ENCODE measurements at regions not wholly inside any gene's neighbourhood (a gene's known extent, or its start where the extent isn't known, plus 50 kb on each side); places are given as distances from the start of the nearest gene placed in this dataset.
"Not testable (repeated sequence)": the region's sequence is repeated elsewhere in the genome, so short reads cannot be mapped to it uniquely, and the experiment has no call there.

DNA sequence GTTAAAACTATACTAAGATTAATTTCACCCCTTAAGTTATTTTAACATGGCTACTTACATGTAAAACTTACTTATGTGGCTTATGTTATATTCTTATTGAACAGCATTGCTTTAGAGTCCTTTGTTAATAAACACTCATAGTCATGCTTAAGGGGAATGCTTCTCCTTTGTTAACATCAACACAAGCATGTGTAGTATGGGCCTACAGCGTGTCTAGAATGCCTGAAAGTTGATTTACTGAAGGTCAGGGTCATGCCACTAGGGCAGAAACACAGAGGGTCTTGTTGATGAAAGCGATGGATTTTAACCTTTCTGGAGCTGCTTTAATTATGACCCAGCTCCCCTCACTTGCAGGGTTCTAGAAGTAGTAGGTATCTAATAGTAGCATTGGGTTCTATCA is 159.8 kb upstream of the DLX2 start:
- FAIRE-seq: no peak

DNA sequence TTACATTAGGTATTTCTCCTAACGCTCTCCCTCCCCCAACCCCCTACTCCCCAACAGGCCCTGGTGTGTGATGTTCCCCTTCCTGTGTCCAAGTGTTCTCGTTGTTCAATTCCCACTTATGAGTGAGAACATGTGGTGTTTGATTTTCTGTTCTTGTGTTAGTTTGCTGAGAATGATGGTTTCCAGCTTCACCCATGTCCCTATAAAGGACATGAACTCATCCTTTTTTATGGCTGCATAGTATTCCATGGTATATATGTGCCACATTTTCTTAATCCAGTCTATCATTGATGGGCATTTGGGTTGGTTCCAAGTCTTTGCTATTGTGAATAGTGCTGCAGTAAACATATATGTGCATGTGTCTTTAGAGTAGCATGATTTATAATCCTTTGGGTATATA is 162.1 kb upstream of the DLX2 start:
- FAIRE-seq: not testable (repeated sequence)

DNA sequence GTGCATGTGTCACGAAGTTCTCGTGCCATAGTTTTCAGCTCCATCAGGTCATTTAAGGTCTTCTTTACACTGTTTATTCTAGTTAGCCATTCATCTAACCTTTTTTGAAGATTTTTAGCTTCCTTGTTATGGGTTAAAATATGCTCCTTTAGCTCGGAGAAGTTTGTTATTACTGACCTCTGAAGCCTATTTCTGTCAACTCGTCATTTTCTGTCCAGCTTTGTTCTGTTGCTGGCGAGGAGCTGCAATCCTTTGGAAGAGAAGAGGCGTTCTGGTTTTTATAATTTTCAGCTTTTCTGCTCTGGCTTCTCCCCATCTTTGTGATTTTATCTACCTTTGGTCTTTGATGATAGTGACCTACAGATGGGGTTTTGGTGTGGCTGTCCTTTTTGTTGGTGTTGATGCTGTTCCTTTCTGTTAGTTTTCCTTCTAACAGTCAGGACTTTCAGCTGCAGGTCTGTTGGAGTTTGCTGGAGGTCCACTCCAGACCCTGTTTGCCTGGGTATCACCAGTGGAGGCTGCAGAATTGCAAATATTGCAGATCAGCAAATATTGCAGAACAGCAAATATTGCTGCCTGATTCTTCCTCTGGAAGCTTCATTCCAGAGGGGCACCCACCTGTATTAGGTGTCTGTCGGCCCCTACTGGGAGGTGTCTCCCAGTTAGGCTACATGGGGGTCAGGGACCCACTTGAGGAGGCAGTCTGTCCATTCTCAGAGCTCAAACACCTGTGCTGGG is 157.7 kb upstream of the ITGA6 start:
- not testable (repeated sequence) for FAIRE-seq

DNA sequence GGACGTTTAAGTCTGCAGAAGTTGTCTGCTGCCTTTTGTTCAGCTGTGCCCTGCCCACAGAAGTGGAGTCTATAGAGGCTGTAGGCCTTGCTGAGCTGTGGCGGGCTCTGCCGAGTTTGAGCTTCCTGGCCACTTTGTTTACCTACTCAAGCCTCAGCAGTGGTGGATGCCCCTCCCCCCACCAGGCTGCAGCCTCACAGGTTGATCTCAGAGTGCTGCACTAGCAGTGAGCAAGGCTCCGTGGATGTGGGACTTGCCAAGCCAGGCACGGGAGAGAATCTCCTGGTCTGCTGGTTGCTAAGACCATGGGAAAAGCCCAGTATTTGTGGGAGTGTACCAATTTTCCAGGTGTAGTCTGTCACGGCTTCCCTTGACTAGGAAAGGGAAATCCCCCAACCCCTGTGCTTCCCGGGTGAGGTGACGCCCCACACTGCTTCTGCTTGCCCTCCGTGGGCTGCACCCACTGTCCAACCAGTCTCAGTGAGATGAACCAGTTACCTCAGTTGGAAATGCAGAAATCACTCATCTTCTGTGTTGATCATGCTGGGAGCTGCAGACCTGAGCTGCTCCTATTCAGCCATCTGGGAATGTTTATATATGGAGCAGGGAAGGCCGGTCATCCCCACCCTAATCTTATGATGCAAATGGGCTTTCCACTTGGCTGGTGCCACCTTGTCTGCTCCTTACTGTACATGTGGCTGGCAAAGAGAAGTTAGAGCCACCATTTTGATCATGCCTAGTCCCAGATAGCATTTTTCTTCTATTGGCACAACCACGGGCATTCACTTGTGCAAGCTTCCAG is 156.9 kb upstream of the ITGA6 start:
- FAIRE-seq: no peak

DNA sequence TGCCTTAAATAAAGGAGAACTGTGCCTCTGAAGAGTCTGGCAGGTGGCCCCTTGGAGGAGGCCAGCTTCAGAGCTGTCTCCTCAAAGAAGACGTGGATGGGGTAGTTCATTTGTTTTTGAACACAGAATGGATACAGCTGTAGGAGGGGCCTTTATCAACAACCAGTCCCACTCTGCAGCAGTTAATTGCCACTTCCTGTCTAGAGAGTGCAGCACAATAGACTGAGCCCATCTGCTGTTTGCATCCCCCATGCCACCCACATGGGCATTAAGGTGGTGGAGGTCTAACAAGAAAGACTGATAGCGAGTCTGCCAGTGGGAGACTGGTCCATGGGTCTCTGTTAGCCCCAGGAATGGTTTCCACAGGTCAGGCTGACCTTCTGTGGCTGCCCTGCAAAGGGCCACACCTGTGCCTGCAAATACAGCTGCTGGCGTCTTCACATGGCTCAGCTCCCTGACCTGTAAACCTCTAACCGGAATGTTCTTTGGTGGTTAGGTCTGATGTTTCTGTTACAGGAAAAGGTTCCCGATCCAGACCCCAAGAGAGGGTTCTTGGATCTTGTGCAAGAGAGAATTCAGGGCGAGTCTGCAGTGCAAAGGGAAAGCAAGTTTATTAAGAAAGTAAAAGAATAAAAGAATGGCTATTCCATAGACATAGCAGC is 153.3 kb upstream of the ITGA6 start:
- no peak for FAIRE-seq

DNA sequence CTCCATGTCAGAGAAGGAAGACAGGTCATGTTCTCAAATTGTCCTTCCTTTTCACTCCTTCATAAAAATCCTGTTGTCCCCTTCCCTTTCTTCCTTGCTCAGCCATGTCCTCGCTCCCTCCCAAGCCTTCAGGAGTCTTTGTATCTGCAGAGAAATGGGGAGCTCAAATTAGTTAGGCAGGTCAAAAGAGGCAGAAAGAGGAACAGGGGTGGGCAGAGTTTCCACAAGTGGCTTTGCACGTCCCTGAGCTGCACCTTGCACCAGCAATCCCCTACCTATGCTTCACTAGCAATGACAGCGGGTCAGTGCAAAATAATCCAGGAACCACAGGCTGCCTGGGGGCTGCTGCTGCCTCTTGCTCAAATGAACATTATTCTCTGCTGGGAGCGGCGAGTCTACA is 152.1 kb upstream of the ITGA6 start:
- no peak for FAIRE-seq

DNA sequence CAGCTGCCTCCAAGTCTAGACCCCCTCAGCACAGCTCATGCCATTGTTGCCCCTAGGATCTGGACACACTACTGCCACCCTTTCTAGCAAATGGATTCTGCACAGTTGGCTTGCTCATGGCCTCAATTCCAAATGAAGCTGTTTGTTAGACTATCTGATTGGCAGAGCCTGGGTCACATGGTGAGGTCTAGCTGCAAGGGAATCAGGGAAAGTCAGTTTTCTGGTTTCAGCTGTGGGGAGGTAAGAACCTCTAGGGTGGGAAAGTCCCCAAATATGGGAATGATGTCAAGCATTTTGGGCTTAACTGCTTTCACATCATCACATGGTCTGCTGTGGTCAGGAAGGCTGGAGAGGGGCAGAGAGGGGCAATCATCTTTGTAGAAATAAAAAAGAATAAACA is 150.4 kb upstream of the ITGA6 start:
- no peak for FAIRE-seq

DNA sequence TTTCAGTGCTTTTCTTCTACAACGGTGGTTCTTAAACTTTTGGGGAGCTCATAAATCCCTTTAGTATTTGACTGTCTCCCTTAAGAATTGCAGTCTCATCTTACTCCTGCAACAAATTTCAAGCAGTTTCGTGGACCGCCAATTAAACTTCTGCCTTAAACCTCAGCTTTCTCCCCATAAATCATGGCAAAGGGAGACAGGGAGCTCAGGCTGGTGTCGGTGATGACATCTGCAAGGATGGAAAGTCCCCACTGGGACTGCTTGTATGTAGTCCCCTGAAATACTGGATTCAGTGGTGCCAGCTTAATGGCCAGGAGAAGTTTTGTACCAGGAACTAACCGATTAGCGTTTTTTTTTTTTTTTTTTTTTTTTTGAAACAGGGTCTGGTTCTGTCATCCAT is 148.7 kb upstream of the ITGA6 start:
- FAIRE-seq: no peak

DNA sequence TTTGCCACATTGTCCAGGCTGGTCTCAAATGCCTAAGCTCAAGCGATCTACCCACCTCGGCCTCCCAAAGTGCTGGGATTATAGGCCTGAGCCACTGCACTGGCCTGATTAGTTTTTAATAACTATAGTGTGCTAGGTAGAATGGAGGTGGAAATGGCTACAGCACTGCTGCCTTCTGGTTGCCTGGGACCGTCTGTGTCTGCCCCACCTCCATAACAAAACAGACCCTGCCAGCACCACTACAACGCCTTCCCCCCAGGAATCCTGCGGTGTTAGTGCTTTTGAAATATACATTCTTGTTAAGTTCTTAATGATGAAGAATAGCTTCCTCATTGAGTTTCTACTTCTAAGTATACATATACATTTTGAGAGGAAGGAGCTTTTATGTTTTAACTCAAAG is 148.2 kb upstream of the ITGA6 start:
- no peak for FAIRE-seq

DNA sequence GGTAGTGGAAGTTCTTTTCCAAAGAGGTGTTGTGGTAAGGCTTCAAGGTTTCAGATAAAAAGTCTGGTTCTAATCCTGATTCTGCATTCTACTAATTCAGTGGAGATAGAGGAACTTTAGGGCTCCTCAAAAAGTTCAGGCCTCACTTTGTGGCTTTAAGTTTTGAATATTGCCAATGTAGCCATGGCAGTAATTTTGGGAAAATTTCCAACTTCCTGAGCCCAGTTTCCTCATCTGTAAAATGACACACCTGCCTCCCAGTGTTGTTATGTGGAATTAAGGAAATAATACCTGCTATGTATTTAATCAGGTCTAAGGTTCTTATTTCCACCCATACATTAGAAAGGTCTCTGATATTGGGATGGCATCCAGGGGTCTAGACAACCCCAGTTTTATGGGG is 147.6 kb upstream of the ITGA6 start:
- no peak for FAIRE-seq

DNA sequence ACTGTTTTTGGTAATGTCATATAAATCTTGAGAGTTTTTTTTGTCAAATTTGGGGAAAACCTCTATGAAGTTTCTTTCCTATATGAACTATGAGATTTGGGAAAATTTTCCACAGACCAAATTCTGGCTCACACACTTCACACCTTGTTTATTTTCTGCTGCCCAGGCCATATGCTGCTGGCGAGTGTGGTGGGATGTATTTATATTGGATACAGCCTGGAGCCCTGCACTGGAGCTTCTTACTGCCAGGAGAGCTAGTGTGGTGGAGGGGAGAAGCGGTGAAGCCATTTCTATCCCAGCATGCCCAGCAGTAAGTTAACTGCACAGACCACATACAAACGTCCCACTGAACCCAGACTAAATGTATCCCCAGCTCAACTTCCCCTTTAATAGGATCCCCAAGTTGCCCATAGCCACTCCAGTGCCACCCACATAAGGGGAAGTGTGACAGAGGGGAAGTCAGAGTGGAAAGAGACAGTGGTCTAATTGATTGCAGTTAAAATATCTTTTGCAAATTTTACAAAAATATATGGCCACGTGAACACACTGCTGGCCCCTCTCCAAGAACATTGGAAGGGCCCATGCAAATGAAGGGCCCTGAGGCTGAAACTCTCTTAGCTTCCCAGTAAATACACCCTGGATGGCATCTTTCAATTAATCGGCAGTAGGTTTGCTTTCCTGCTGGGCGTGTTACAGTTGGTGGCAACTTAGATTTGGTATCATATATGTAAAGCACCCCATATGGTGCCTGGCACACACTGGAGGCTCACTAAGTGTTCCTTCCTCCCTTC is 146.6 kb upstream of the ITGA6 start:
- no peak for FAIRE-seq

DNA sequence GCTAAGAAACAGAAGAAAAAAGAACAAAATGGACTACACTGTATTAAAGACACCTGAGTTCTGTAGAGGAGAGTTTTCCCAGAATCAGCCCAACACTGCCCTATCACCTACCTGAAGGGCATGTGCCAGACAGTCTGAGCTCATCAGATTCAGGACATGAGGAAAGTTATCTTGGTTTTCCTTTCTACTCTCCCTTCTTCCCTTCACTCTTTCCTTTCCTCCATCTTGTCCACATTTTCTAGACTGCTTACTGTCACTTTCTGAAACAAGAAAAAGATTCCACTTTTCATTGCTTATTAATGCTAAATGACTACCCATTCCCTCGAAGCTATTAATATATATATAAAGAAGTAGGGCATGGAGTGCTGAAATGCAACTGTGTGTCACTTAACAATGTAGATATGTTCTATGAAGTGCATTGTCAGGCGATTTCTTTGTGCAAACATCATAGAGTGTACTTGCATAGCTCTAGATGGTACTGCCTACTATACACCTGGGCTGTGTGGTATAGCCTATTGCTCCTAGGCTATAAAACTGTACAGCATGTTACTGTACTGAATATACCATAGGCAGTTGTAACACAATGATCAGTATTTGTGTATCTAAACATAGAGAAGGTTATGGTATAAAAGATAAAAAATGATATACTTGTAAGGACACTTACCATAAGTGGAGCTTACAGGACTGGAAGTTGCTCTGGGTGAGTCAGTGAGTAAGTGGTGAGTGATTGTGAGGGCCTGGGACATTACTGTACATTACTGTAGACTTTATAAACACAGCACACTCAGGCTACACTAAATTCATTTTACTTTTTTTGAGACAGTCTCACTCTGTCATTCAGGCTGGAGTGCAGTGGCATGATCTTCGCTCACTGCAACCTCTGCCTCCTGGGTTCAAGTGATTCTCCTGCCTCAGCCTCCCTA is 145.5 kb upstream of the ITGA6 start:
- no peak for FAIRE-seq

DNA sequence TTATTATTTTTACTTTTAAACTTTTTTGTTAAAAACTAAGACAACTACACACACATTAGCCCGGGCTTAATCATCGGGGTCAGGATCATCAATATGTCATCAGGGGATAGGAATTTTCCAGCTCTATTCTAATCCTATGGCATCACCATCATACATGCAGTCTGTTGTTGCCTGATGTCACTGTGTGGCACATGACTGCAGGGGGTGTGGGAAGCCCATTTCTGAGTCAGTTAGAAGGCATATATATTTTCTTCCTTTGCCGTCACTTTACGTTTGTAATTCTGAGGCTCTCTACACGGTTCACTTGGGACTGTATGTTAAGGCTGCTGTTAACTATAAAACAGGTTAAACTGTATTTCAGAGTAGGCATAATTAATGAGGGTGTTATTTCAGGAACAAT is 144.4 kb upstream of the ITGA6 start:
- no peak for FAIRE-seq

DNA sequence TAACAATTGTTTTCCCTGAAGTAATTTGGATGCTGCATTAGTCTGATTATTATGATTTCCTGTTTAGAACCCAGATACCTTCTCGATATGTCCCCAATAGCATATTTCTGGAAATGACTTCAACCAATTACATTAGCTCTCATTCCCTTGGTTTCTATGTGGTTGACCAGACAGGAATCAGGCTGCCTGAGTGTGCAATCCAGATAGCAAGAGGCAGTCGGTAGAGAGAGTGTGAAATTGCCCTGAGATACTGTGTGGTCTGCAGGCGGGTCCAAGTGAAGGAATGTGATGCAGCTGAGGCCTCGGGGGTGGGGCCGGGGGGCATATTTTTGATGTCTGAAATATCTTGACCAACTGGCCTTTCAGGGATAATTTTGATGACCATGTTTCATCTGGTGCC is 143.9 kb upstream of the ITGA6 start:
- no peak for FAIRE-seq

DNA sequence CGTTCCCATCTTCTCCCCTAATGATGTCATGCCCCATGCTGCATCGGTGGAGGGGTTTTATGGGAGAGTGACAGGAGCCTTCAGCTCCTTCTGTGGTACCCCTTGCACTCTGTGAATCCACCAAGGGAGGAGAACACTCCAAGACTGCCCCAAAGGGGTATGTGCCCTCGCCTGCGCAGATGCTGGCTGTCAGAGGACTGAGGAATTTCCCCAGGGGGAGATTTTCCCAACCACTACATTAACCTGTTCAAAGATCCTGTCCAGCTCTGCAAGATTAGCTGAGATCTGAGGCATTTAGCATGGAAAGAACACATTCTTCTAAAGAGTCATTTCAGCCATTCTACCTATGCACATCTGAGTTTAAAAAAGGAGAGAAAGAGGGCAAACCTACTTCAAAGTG is 143.2 kb upstream of the ITGA6 start:
- FAIRE-seq: no peak

DNA sequence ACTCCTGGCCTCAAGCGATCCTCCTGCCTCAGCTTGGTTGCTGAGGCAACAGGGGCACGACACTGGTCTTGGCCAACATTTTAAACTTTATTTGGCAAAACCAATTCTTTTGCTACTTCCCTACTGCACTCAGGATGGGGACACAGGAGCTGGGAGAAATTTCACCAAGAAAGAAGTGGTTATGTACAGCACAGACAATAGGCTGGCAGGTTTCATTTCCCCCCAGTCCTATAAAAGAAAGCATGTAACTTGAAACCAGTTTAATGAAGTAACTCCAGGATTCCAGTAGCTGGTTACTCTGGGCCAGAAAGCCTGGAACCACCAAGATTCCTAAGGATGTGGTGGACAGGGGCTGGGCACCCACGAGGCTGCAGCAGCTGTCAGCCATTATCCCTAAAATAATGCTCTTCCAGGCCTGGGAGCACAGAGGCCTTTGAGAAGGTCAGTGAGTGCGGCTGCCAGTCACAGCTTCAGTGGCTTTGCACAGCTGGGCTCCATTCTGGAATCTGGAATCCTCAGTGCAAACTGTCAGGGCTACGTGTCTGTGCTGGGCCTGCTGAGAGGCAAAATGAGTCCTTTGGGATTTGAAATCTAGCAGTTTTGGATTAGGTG is 142.3 kb upstream of the ITGA6 start:
- FAIRE-seq: no peak

DNA sequence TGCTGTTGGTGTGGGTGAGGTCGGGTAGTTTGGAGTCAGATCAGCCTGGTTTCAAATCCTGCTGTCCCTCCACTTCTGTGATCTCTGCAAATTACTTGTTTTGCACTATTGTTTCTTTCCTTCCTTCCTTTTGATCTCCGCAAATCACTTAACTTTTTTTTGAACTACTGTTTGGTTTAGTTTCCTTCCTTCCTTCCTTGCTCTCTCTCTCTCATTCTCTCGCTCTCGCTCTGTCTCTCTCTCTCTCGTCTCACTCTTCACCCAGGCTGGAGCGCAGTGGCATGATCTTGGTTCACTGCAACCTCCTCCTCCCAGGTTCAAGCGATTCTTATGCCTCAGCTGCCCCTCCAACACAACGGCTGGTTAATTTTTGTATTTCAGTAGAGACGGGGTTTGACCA is 141.6 kb upstream of the ITGA6 start:
- FAIRE-seq: no peak

DNA sequence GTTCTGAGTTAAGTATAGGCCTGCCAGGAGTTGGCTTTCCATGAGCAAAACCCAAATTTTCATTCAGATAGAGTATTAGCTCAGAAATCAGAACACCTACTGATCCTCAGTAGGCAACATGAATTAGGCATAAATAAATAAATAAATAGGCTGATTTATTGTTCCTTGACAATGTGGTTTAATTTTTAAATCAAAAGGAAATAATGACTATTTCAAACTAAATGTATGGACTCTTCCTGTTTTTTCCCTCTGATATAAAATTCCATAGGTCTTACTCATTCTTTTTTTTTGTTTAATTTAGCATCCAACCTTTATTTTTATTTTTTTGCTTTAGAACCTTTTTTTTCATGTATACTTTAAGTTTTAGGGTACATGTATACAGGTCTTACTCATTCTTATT is 140.2 kb upstream of the ITGA6 start:
- no peak for FAIRE-seq

DNA sequence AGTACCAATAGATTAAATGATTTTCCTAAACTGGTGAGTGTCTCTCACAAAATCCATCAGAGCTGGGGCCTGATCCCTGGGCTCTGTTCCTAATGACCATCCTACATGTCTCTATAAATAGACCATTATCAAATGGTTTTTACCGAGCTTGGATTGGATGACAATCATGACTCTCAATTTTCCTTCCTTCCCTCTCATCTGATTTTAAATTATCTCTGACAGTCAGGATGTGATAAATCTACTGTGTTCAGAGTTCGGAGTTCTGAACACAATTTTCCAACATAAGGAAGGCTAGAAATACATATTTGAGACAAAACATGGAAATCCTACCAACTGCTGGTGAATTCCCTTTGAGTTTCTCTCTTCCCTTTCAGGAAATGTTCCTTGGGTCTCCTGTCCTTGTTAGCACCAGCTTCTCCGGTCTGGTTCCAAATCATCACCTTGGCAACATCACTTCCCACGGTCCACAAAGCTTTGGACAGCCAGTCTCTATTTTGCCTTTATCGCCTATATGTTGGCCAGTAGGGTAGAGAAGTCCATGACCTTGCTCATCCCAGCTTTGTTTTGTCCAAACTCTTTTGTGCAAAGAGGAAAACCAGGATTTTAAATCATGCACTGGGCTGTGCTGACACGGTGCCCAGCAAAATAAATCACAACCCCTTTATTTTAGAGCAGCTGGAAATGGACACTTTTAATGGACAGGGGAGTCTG is 139.6 kb upstream of the ITGA6 start:
- no peak for FAIRE-seq

DNA sequence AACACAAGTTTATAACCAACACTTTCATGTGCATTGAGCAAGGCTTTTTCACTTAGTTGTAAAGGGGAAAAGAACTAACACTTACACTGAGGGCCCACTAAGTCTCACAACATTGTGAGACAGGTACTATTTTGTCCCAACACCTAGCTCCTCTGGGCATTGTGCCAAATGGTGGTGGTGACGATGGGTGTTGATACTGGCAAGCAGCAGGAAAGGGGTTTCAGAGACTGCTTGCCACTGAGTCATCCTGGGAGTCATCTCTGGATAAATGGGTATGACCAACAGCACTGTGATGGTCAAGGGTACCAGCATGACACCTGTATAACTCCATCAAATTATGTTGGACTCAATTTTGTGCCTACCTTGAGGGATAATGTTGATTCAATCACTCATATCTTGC is 138.8 kb upstream of the ITGA6 start:
- no peak for FAIRE-seq

DNA sequence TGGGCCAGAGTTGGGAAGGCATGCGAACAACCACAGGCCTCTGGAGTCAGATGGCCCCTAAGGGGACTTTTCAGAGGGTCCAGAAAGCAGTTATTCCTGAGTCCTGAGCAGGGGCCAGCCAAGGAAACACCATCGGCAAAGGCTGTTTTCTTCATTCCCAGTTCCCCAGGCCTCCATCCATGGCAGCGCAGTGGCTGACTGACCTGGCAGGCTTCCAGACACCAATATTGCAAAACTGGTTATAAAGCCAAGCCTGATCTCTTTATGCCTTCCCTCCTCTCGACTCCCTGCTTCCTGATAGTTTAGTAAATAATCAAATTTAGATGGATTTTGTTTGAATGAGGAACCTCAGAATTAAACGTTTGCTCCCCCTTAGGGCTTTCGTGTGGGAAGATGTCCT is 133.4 kb upstream of the ITGA6 start:
- FAIRE-seq: no peak
